GM12891 (cell line): ENCODE measurements at regions not wholly inside any gene's neighbourhood (a gene's known extent, or its start where the extent isn't known, plus 50 kb on each side); places are given as distances from the start of the nearest gene placed in this dataset.

Experiments
- PAX5 ChIP-seq: IDR thresholded peaks from 2 replicates; pipeline ENCODE4 v1.6.1; 2011; ENCODE audit warnings: low read length, moderate library complexity, mild to moderate bottlenecking; ENCODE audit not compliant: insufficient read depth, severe bottlenecking
- POLR2A ChIP-seq: IDR thresholded peaks from 2 replicates; pipeline ENCODE4 v1.6.1; 2011; ENCODE audit warnings: low read depth, low read length, control low read depth
- POLR2AphosphoS5 ChIP-seq: IDR thresholded peaks from 2 replicates; pipeline ENCODE4 v1.6.1; 2011; ENCODE audit warnings: low read depth, low read length, control low read depth
- POU2F2 ChIP-seq: IDR thresholded peaks from 2 replicates; pipeline ENCODE4 v1.6.1; 2011; ENCODE audit warnings: low read depth, mild to moderate bottlenecking, control low read depth, low read length, moderate library complexity

DNA sequence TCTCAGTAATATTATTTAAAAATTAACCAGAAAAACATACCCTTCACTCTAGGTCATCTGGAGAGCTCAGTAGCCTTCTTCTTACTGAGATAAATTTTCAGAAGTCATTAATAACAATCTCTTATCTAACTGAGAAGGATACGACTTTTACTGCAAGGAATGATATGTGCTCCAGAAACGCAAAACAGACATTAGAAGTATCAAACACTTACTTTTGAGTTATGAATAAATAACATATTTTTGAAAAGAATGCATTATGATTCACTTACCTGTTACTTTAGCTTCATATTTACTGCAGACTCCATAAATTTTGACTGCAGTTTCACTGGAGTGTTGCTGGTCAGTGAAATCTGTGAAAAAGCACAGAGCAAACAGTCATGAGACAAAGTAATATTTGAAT, 668.7 kb upstream of the NRSN1 start:
- no peak for TF ChIP-seq POLR2AphosphoS5
- no peak for TF ChIP-seq PAX5
- no peak for TF ChIP-seq POLR2A
- no peak for TF ChIP-seq POU2F2
